ENCODE measurements at regions not wholly inside any gene's neighbourhood (a gene's known extent, or its start where the extent isn't known, plus 50 kb on each side); places are given as distances from the start of the nearest gene placed in this dataset.

DNA sequence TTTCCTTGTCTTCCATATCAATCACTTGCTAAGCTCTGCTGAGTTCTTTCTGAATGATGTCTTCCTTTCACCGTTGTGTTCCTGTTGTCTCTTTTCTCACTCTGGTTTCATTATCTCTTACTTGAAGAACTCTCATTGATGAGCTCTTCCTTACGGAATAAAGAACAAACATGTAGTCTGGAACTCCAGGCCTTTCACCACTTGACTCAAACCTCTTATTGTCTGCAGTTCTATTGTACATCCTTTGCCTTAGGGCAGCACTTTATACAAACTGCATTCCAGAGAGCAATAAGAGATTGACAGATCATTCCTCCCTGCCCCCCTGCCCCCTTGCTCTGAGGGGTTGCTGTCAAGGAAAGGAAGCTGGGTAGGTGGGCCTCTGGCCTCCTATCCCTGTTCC is 517.4 kb downstream of the TMEM135 start:
- H3K4me1 ChIP-seq (ENCODE audit: control insufficient read depth, insufficient read depth, low read depth, low read length) = no peaks in the 10 kb centered on the region
- H4K8ac ChIP-seq (ENCODE audit: low read length) = no peak overlapping the region
- no peaks in the 10 kb centered on the region for H3K79me1 ChIP-seq (replicated peaks; ENCODE audit: low read length, poor library complexity, severe bottlenecking)
- H3K4me3 ChIP-seq (ENCODE audit: insufficient read depth in 1 of 2, low read depth in 1 of 2, low read length in 2 of 2) = no peak overlapping the region
- no peak overlapping the region for H3K4me2 ChIP-seq (ENCODE audit: low read length, poor library complexity, severe bottlenecking)
- H2AK5ac ChIP-seq (ENCODE audit: low read length, severe bottlenecking) = no peak overlapping the region
- no peaks in the 10 kb centered on the region for H3K27me3 ChIP-seq (ENCODE audit: control insufficient read depth in 1 of 2, insufficient read depth in 1 of 2, low read length in 2 of 2)
- H3K23ac ChIP-seq (ENCODE audit: low read length in 2 of 2) = no peak overlapping the region
- H4K91ac ChIP-seq (ENCODE audit: low read length) = no peak overlapping the region
- H2BK12ac ChIP-seq (ENCODE audit: low read length in 2 of 2) = no peak overlapping the region
- DNase-seq = no peak
- H2BK15ac ChIP-seq (ENCODE audit: low read depth, poor library complexity, severe bottlenecking) = no peak overlapping the region
- no peaks in the 10 kb centered on the region for H3K36me3 ChIP-seq (ENCODE audit: control insufficient read depth in 1 of 2, insufficient read depth in 2 of 2, low read depth in 1 of 2, low read length in 2 of 2)
- H3K18ac ChIP-seq (ENCODE audit: low read depth in 1 of 2, low read length in 2 of 2) = no peak overlapping the region
- 79% methylated on average over 2 of the region's 2 CpGs for WGBS
- H3K9me3 ChIP-seq (ENCODE audit: control insufficient read depth, low read length) = peaks cover 18% of the 10 kb centered on the region
- no peak overlapping the region for H2AFZ ChIP-seq (ENCODE audit: low read depth, low read length)
- H3K9ac ChIP-seq (ENCODE audit: low read length) = no peak overlapping the region
- no peak overlapping the region for H2BK120ac ChIP-seq (ENCODE audit: low read depth, low read length)
- H3K14ac ChIP-seq (ENCODE audit: low read length in 2 of 2) = no peak overlapping the region
- H2BK5ac ChIP-seq (ENCODE audit: low read depth, low read length, poor library complexity, severe bottlenecking) = no peak overlapping the region
- H3K27ac ChIP-seq (ENCODE audit: low read length, poor library complexity, severe bottlenecking) = no peak overlapping the region
- no peak overlapping the region for H3K4ac ChIP-seq (ENCODE audit: low read depth in 1 of 2, low read length in 2 of 2)

GRCh38 chr11:87548797-87549196 is 511.1 kb downstream of the TMEM135 start:
- Histone ChIP-seq H4K91ac (ENCODE audit: low read length) (no peak overlapping the region), H3K4me2 (ENCODE audit: low read length, poor library complexity, severe bottlenecking) (no peak overlapping the region), H3K9me3 (ENCODE audit: control insufficient read depth, low read length) (peaks cover 37% of the 10 kb centered on the region), H2BK5ac (ENCODE audit: low read depth, low read length, poor library complexity, severe bottlenecking) (no peak overlapping the region), H2BK120ac (ENCODE audit: low read depth, low read length) (no peak overlapping the region), H3K9ac (ENCODE audit: low read length) (no peak overlapping the region), H3K27ac (ENCODE audit: low read length, poor library complexity, severe bottlenecking) (no peak overlapping the region), H3K27me3 (ENCODE audit: control insufficient read depth in 1 of 2, insufficient read depth in 1 of 2, low read length in 2 of 2) (no peaks in the 10 kb centered on the region), H3K79me1 (replicated peaks; ENCODE audit: low read length, poor library complexity, severe bottlenecking) (no peaks in the 10 kb centered on the region), H3K4me3 (ENCODE audit: insufficient read depth in 1 of 2, low read depth in 1 of 2, low read length in 2 of 2) (no peak overlapping the region), H2BK15ac (ENCODE audit: low read depth, poor library complexity, severe bottlenecking) (no peak overlapping the region), H3K23ac (ENCODE audit: low read length in 2 of 2) (no peak overlapping the region), H3K14ac (ENCODE audit: low read length in 2 of 2) (no peak overlapping the region), H3K18ac (ENCODE audit: low read depth in 1 of 2, low read length in 2 of 2) (no peak overlapping the region), H4K8ac (ENCODE audit: low read length) (no peak overlapping the region), H2BK12ac (ENCODE audit: low read length in 2 of 2) (no peak overlapping the region), H2AK5ac (ENCODE audit: low read length, severe bottlenecking) (no peak overlapping the region), H2AFZ (ENCODE audit: low read depth, low read length) (no peak overlapping the region), H3K4ac (ENCODE audit: low read depth in 1 of 2, low read length in 2 of 2) (no peak overlapping the region), H3K4me1 (ENCODE audit: control insufficient read depth, insufficient read depth, low read depth, low read length) (no peaks in the 10 kb centered on the region), H3K36me3 (ENCODE audit: control insufficient read depth in 1 of 2, insufficient read depth in 2 of 2, low read depth in 1 of 2, low read length in 2 of 2) (no peaks in the 10 kb centered on the region)
- WGBS = no CpG with 5 or more reads among the region's 3 CpGs
- DNase-seq = no peak

GRCh38 chr11:87545858-87546257 is 508.1 kb downstream of the TMEM135 start:
- H3K18ac ChIP-seq (ENCODE audit: low read depth in 1 of 2, low read length in 2 of 2) = no peak overlapping the region
- no peak overlapping the region for H3K27ac ChIP-seq (ENCODE audit: low read length, poor library complexity, severe bottlenecking)
- no peak overlapping the region for H3K4me3 ChIP-seq (ENCODE audit: insufficient read depth in 1 of 2, low read depth in 1 of 2, low read length in 2 of 2)
- no peak overlapping the region for H4K8ac ChIP-seq (ENCODE audit: low read length)
- no peaks in the 10 kb centered on the region for H3K27me3 ChIP-seq (ENCODE audit: control insufficient read depth in 1 of 2, insufficient read depth in 1 of 2, low read length in 2 of 2)
- no peaks in the 10 kb centered on the region for H3K79me1 ChIP-seq (replicated peaks; ENCODE audit: low read length, poor library complexity, severe bottlenecking)
- no peak overlapping the region for H2AFZ ChIP-seq (ENCODE audit: low read depth, low read length)
- no peaks in the 10 kb centered on the region for H3K36me3 ChIP-seq (ENCODE audit: control insufficient read depth in 1 of 2, insufficient read depth in 2 of 2, low read depth in 1 of 2, low read length in 2 of 2)
- H3K4me1 ChIP-seq (ENCODE audit: control insufficient read depth, insufficient read depth, low read depth, low read length) = no peaks in the 10 kb centered on the region
- 77% methylated on average over 1 of the region's 1 CpG for WGBS
- H3K4ac ChIP-seq (ENCODE audit: low read depth in 1 of 2, low read length in 2 of 2) = no peak overlapping the region
- no peak overlapping the region for H4K91ac ChIP-seq (ENCODE audit: low read length)
- H2BK5ac ChIP-seq (ENCODE audit: low read depth, low read length, poor library complexity, severe bottlenecking) = no peak overlapping the region
- no peak overlapping the region for H2BK12ac ChIP-seq (ENCODE audit: low read length in 2 of 2)
- no peak overlapping the region for H3K23ac ChIP-seq (ENCODE audit: low read length in 2 of 2)
- H3K14ac ChIP-seq (ENCODE audit: low read length in 2 of 2) = no peak overlapping the region
- no peak for DNase-seq
- H2BK120ac ChIP-seq (ENCODE audit: low read depth, low read length) = no peak overlapping the region
- H3K9ac ChIP-seq (ENCODE audit: low read length) = no peak overlapping the region
- no peak overlapping the region for H2BK15ac ChIP-seq (ENCODE audit: low read depth, poor library complexity, severe bottlenecking)
- H3K9me3 ChIP-seq (ENCODE audit: control insufficient read depth, low read length) = peaks cover 60% of the 10 kb centered on the region
- no peak overlapping the region for H3K4me2 ChIP-seq (ENCODE audit: low read length, poor library complexity, severe bottlenecking)
- H2AK5ac ChIP-seq (ENCODE audit: low read length, severe bottlenecking) = no peak overlapping the region

GRCh38 chr11:87539596-87539995 is 501.9 kb downstream of the TMEM135 start:
- Histone ChIP-seq H3K36me3 (ENCODE audit: control insufficient read depth in 1 of 2, insufficient read depth in 2 of 2, low read depth in 1 of 2, low read length in 2 of 2) (no peaks in the 10 kb centered on the region), H3K9ac (ENCODE audit: low read length) (no peak overlapping the region), H3K4me1 (ENCODE audit: control insufficient read depth, insufficient read depth, low read depth, low read length) (no peaks in the 10 kb centered on the region), H3K79me1 (replicated peaks; ENCODE audit: low read length, poor library complexity, severe bottlenecking) (no peaks in the 10 kb centered on the region), H4K8ac (ENCODE audit: low read length) (no peak overlapping the region), H3K4ac (ENCODE audit: low read depth in 1 of 2, low read length in 2 of 2) (no peak overlapping the region), H2AFZ (ENCODE audit: low read depth, low read length) (no peak overlapping the region), H3K27me3 (ENCODE audit: control insufficient read depth in 1 of 2, insufficient read depth in 1 of 2, low read length in 2 of 2) (no peaks in the 10 kb centered on the region), H3K4me3 (ENCODE audit: insufficient read depth in 1 of 2, low read depth in 1 of 2, low read length in 2 of 2) (no peak overlapping the region), H2BK5ac (ENCODE audit: low read depth, low read length, poor library complexity, severe bottlenecking) (no peak overlapping the region), H4K91ac (ENCODE audit: low read length) (no peak overlapping the region), H3K18ac (ENCODE audit: low read depth in 1 of 2, low read length in 2 of 2) (no peak overlapping the region), H2AK5ac (ENCODE audit: low read length, severe bottlenecking) (no peak overlapping the region), H2BK12ac (ENCODE audit: low read length in 2 of 2) (no peak overlapping the region), H3K23ac (ENCODE audit: low read length in 2 of 2) (no peak overlapping the region), H3K27ac (ENCODE audit: low read length, poor library complexity, severe bottlenecking) (no peak overlapping the region), H2BK15ac (ENCODE audit: low read depth, poor library complexity, severe bottlenecking) (no peak overlapping the region), H3K14ac (ENCODE audit: low read length in 2 of 2) (no peak overlapping the region), H3K9me3 (ENCODE audit: control insufficient read depth, low read length) (peaks cover 31% of the 10 kb centered on the region), H2BK120ac (ENCODE audit: low read depth, low read length) (no peak overlapping the region), H3K4me2 (ENCODE audit: low read length, poor library complexity, severe bottlenecking) (no peak overlapping the region)
- no peak for DNase-seq
- WGBS = no CpG with 5 or more reads among the region's 1 CpG
